ENCODE measurements at regions not wholly inside any gene's neighbourhood (a gene's known extent, or its start where the extent isn't known, plus 50 kb on each side); places are given as distances from the start of the nearest gene placed in this dataset.
"Not testable (repeated sequence)": the region's sequence is repeated elsewhere in the genome, so short reads cannot be mapped to it uniquely, and the experiment has no call there.

DNA sequence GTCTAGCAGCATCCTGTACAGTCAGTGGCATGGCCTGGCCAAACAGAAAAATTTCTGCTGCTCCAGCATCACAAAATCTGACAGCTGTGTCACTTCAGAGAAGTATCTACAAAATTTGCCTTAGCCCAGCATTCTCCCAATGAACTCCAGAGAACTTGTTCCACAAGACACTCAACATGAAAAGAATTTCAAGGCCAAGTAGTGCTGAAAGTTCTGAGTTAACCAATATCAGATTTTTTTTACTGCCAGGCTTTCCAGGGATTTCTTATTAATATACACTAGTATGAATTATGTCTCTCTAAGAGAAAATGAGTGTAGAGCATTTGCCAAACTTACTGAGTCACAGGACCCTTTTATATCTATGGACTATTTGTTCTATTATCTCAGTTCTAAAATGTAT is 68.8 kb downstream of the OR5AK2 start:
- H3K4me1 ChIP-seq (ENCODE audit: low read depth, poor library complexity, severe bottlenecking): no peaks in the 10 kb centered on the region
- H3K27ac ChIP-seq: no peak overlapping the region

DNA sequence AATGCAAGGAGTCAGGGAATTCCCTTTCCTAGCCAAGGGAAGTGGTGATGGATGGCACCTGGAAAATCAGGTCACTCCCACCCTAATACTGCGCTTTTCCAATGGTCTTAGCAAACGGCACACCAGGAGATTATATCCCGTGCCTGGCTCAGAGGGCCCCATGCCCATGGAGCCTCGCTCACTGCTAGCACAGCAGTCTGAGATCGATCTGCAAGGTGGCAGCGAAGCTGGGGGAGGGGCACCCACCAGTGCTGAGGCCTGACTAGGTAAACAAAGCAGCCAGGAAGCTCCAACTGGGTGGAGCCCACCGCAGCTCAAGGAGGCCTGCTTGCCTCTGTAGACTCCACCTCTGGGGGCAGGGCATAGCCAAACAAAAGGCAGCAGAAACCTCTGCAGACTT is 74.2 kb downstream of the OR5AK2 start:
- H3K4me3 ChIP-seq (IDR thresholded peaks at IDR 0.05; ENCODE audit: insufficient read depth, low read depth, low read length); H3K27me3 ChIP-seq (ENCODE audit: insufficient read depth, low read depth); H4K20me1 ChIP-seq (ENCODE audit: insufficient read depth); H3K4me2 ChIP-seq; H3K27ac ChIP-seq; H2AFZ ChIP-seq (ENCODE audit: low read depth); H3K4me1 ChIP-seq (ENCODE audit: low read depth, poor library complexity, severe bottlenecking); H3K36me3 ChIP-seq (ENCODE audit: insufficient read depth); H3K9ac ChIP-seq; H3K79me2 ChIP-seq (ENCODE audit: insufficient read depth, low read depth): not testable (repeated sequence)

More for the DNA sequence above, 68.8 kb downstream of the OR5AK2 start:
- TF ChIP-seq, protein P1, sequence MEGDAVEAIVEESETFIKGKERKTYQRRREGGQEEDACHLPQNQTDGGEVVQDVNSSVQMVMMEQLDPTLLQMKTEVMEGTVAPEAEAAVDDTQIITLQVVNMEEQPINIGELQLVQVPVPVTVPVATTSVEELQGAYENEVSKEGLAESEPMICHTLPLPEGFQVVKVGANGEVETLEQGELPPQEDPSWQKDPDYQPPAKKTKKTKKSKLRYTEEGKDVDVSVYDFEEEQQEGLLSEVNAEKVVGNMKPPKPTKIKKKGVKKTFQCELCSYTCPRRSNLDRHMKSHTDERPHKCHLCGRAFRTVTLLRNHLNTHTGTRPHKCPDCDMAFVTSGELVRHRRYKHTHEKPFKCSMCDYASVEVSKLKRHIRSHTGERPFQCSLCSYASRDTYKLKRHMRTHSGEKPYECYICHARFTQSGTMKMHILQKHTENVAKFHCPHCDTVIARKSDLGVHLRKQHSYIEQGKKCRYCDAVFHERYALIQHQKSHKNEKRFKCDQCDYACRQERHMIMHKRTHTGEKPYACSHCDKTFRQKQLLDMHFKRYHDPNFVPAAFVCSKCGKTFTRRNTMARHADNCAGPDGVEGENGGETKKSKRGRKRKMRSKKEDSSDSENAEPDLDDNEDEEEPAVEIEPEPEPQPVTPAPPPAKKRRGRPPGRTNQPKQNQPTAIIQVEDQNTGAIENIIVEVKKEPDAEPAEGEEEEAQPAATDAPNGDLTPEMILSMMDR (conservative IDR thresholded peaks at IDR 0.05; ENCODE audit: low read depth, low read length): no peak
- Histone ChIP-seq H3K4me3 (IDR thresholded peaks at IDR 0.05; ENCODE audit: insufficient read depth, low read depth, low read length) (no peak overlapping the region), H3K4me2 (no peak overlapping the region), H3K79me2 (ENCODE audit: insufficient read depth, low read depth) (no peaks in the 10 kb centered on the region), H3K36me3 (ENCODE audit: insufficient read depth) (no peaks in the 10 kb centered on the region), H3K27me3 (ENCODE audit: insufficient read depth, low read depth) (no peaks in the 10 kb centered on the region), H3K9ac (no peak overlapping the region), H4K20me1 (ENCODE audit: insufficient read depth) (no peaks in the 10 kb centered on the region), H2AFZ (ENCODE audit: low read depth) (no peak overlapping the region)

DNA sequence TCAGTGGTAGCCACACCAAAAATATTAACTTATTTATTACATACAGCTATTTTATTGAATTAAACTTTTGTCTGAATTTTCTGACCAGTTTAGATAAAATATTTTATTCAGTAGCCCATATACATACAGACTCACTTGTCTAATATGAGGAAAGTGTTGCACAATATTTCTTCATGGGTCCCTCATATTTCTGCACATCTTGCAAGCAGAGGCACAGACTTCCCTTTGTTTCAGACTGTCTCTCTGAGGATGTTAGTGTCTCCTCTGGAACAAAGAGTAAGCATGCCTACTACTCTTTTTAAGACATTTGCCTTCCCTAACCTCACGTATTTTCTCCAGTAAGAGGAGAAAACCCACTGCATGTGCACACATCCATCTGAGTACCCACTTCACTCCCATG is 81.2 kb downstream of the OR5AK2 start:
- H2AFZ ChIP-seq (ENCODE audit: low read depth): no peak overlapping the region
- no peaks in the 10 kb centered on the region for H3K79me2 ChIP-seq (ENCODE audit: insufficient read depth, low read depth)
- H3K4me1 ChIP-seq (ENCODE audit: low read depth, poor library complexity, severe bottlenecking): no peaks in the 10 kb centered on the region
- no peaks in the 10 kb centered on the region for H3K27me3 ChIP-seq (ENCODE audit: insufficient read depth, low read depth)
- H4K20me1 ChIP-seq (ENCODE audit: insufficient read depth): no peaks in the 10 kb centered on the region
- no peak overlapping the region for H3K27ac ChIP-seq
- H3K36me3 ChIP-seq (ENCODE audit: insufficient read depth): no peaks in the 10 kb centered on the region
- TF ChIP-seq, protein P1 (conservative IDR thresholded peaks at IDR 0.05; ENCODE audit: low read depth, low read length): no peak
- H3K4me3 ChIP-seq (IDR thresholded peaks at IDR 0.05; ENCODE audit: insufficient read depth, low read depth, low read length): no peak overlapping the region
- H3K4me2 ChIP-seq: no peak overlapping the region
- H3K9ac ChIP-seq: no peak overlapping the region

DNA sequence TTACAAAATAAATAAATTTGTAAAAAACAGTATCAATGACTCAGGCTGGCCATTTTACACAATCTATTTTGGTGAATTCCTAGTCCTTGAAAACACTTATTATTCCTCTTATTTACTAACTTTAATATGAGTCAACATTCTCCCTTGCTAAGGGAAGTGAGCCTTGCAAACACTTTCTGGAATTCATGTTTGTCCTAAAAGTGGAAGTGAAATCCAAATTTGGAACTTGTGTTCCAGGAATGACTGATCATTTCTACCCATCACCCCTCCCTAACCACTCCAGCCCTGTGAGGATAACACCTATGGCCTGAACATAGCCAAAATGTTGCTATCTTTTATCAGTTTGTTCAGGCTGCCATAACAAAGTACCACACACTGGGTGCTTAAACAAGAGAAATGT is 83.1 kb downstream of the OR5AK2 start:
- no peak overlapping the region for H3K4me3 ChIP-seq (IDR thresholded peaks at IDR 0.05; ENCODE audit: insufficient read depth, low read depth, low read length)
- TF ChIP-seq, protein P1 (conservative IDR thresholded peaks at IDR 0.05; ENCODE audit: low read depth, low read length): no peak
- H3K27me3 ChIP-seq (ENCODE audit: insufficient read depth, low read depth): no peaks in the 10 kb centered on the region
- H4K20me1 ChIP-seq (ENCODE audit: insufficient read depth): no peaks in the 10 kb centered on the region
- no peaks in the 10 kb centered on the region for H3K36me3 ChIP-seq (ENCODE audit: insufficient read depth)
- H3K4me1 ChIP-seq (ENCODE audit: low read depth, poor library complexity, severe bottlenecking): no peaks in the 10 kb centered on the region
- H3K9ac ChIP-seq: no peak overlapping the region
- H2AFZ ChIP-seq (ENCODE audit: low read depth): no peak overlapping the region
- no peaks in the 10 kb centered on the region for H3K79me2 ChIP-seq (ENCODE audit: insufficient read depth, low read depth)
- H3K4me2 ChIP-seq: no peak overlapping the region
- no peak overlapping the region for H3K27ac ChIP-seq

DNA sequence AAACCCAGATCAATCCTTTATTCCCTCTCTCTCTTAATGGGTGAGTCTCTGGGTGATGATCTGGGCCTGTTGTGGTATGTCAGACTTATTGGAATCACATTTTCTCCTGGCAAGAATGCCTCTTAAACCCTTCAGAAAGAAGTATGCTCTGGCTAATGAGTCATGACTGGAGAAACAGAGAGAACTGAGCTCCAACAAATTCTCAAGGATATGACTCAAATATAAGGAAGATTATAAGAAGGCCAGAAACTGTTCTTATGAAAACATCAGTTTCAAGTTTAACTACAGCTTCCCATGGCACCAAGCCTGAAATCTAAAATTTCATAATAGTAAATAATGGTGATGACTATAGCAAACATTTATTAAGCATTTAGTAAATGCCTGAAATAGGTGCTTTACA is 83.9 kb downstream of the OR5AK2 start:
- Histone ChIP-seq H3K27ac (no peak overlapping the region), H2AFZ (ENCODE audit: low read depth) (no peak overlapping the region), H3K36me3 (ENCODE audit: insufficient read depth) (no peaks in the 10 kb centered on the region), H4K20me1 (ENCODE audit: insufficient read depth) (no peaks in the 10 kb centered on the region), H3K4me2 (no peak overlapping the region), H3K79me2 (ENCODE audit: insufficient read depth, low read depth) (no peaks in the 10 kb centered on the region), H3K4me1 (ENCODE audit: low read depth, poor library complexity, severe bottlenecking) (no peaks in the 10 kb centered on the region), H3K27me3 (ENCODE audit: insufficient read depth, low read depth) (no peaks in the 10 kb centered on the region), H3K4me3 (IDR thresholded peaks at IDR 0.05; ENCODE audit: insufficient read depth, low read depth, low read length) (no peak overlapping the region), H3K9ac (no peak overlapping the region)
- TF ChIP-seq, protein P1 (conservative IDR thresholded peaks at IDR 0.05; ENCODE audit: low read depth, low read length): no peak
